ENCODE measurements at regions not wholly inside any gene's neighbourhood (a gene's known extent, or its start where the extent isn't known, plus 50 kb on each side); places are given as distances from the start of the nearest gene placed in this dataset.
A peak's percentile ranks its signal among the peaks of the same experiment; 100 is the strongest.
"Not testable (repeated sequence)": the region's sequence is repeated elsewhere in the genome, so short reads cannot be mapped to it uniquely, and the experiment has no call there.

DNA sequence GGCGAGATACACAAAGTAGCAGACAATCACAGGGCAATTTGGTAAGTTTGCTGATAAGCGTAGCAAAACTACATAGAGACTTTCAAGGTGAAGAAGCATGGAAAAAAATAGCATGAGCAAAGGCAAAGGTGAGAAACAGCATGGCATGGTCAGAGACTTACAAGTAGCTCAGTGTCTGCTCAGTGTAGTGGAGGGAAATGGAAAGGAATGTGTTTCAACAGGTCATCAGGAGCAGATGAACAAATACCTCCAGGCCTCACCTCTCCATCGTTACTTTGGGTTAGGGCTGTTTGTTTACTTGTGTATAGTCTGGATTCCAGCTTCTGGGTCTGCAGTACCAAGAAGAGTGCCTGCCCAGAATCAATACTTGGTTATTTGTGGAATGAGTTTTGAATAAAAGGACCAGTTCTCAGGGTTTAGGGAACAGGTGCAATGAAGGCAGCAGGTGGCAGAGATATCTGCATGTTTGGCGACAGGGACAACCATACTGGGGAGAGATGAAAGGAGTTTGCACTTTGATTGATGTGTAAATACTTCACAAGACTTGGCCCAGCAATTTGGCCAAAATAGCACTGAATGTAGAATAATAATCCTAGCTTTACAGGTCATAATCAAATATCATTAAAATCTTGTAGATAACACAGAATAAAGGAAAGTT is 97.0 kb upstream of the FGGY start:
- DNase-seq (ENCODE audit: low read depth): no peak
- no peak overlapping the region for H3K4me3 ChIP-seq (ENCODE audit: low read depth, low read length)

DNA sequence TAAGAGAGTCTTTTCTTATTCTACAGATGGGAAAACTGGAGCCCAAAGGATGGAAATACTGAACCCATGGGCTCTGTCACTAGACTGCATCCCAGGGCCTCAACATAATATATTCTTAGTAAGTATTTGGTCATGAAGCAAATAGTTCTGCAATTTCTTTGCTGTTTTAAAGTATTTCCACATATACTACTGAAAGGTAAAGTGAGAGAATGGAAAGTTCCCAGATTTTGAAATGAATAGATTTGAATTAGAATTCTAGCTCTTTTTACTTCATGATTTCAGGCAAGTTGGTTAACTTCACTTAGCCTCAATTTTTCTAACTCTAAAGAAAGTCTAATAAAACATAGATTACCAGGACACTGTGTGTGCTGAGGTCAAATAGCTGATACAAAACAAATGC is 95.6 kb upstream of the FGGY start:
- H3K4me3 ChIP-seq (ENCODE audit: low read depth, low read length): no peak overlapping the region
- DNase-seq (ENCODE audit: low read depth): no peak

DNA sequence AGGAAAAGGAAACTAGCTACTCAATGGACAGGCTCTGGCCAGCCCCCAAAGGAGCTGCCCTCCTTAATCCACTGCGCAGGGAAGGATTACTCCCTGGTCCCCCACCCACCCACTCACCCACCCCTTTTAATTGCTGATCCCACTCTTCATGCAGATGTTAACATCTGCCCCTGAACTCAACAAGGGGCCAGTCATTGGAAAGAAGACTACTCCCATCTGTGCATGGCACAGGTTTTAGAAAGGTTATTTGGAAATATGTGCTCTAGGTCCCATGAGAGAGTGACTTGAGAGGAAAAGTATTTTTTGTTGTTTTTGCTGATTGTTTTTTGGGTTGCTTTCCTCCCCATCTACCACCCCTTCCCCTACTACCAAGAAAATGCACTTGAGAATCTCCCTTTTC is 94.4 kb upstream of the FGGY start:
- DNase-seq (ENCODE audit: low read depth): no peak

DNA sequence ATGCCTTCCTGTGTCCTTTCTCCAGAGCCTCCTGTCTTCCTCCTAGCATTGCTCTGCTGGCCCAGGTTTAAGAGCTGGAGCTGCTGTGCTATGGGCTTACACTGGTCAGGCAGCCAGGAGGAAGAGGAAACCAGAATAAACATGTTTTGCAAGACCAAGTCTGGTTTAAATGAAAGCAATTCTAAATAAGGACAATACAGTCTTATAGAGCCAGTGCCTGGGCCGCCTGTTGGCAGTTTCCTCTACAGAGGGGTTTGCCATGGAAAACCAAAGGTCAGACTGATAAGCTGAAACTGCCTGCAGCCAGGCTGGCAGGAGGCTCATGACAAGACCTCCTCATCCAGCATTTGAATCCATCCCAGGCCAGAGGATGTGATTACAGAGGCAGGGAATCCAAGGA is 92.9 kb upstream of the FGGY start:
- no peak overlapping the region for H3K4me3 ChIP-seq (ENCODE audit: low read depth, low read length)
- DNase-seq (ENCODE audit: low read depth): no peak

More for the DNA sequence above, 94.4 kb upstream of the FGGY start:
- no peak overlapping the region for H3K4me3 ChIP-seq (ENCODE audit: low read depth, low read length)

DNA sequence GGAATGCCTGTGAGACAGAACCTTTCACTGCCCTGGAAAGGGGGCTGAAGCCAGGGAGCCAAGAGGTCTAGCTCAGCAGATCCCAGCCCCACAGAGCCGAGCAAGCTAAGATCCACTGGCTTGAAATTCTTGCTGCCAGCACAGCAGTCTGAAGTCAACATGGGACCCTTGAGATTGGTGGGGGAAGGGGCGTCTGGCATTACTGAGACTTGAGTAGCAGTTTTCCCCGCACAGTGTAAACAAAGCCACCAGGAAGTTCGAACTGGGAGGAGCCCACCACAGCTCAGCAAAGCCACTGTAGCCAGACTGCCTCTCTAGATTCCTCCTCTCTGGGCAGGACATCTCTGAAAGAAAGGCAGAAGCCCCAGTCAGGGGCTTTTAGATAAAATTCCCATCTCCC is 90.3 kb upstream of the FGGY start:
- DNase-seq (ENCODE audit: low read depth); H3K4me3 ChIP-seq (ENCODE audit: low read depth, low read length): not testable (repeated sequence)

DNA sequence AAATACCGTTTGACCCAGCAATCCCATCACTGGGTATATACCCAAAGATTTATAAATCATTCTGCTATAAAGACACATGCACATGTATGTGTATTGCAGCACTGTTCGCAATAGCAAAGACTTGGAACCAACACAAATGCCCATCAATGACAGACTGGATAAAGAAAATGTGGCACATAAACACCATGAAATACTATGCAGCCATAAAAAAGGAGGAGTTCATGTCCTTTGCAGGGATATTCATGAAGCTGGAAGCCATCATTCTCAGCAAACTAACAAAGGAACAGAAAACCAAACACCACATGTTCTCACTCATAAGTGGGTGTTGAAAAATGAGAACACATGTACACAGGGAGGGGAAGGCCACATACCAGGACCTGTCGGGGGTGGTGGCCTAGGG is 86.5 kb upstream of the FGGY start:
- not testable (repeated sequence) for H3K4me3 ChIP-seq (ENCODE audit: low read depth, low read length); DNase-seq (ENCODE audit: low read depth)

DNA sequence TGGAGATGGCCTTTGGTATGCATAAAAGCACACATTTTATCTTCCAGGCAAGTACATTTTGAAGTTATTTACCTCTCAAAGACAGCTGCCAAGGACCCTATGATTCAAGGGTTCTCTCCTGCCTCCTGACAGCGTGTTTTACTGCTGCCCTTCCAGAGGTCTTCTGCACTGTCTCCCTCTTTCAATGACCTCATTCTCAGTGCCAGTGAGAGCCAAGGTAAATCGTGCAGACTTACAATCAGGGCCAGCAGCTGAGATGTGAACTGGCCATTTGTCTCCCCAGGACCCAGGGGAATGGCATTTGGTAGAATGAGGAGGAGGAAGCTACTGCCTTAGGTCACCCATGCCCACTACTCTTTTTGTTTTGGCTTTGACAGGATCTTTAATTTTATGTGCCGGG is 84.2 kb upstream of the FGGY start:
- no peak for DNase-seq (ENCODE audit: low read depth)
- no peak overlapping the region for H3K4me3 ChIP-seq (ENCODE audit: low read depth, low read length)

DNA sequence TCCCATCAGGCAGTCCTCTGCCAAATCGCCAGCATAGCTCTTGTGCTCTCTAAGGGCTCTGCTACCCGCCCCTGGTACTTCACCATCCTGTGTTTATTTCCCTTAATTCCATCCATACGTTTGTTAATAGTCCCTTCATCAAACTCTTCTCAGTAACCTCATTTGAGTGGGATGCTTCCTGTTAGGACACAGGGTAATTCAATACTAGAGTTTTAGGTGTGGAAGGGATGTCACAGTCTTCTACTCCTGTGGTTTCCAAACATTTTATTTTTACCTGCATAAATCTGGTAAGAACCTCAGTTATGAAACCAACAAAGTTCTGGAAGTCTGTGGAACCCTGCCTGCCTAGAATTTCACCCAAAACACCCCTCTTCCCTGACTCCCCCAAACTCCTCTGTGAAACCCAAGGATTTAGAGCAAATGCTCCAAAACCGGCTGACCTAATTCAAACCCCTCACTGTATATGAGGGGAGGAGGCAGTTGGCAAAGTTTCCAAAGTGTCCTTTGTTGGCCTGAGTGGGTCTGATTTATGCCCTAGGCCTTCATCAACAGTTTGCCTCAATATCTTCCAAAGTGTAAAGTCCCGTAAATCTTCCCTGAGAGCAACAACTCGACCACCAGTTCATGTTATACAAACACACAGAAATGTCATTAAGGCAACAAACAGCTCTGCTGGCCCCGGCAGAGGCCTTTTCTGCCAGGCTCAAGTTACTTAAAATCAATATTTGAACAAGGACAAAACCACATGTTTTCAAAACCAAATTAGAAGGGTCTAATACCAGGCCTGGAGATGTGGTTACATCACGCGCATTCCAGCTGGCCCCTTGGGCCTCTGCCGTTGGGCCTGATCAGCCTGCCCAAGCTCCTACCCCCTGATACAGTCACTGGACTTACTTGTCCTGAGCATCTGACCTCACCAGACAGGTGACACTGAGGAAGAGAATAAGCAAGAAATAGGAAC is 82.4 kb upstream of the FGGY start:
- H3K4me3 ChIP-seq (ENCODE audit: low read depth, low read length): no peak overlapping the region
- DNase-seq (ENCODE audit: low read depth): no peak

DNA sequence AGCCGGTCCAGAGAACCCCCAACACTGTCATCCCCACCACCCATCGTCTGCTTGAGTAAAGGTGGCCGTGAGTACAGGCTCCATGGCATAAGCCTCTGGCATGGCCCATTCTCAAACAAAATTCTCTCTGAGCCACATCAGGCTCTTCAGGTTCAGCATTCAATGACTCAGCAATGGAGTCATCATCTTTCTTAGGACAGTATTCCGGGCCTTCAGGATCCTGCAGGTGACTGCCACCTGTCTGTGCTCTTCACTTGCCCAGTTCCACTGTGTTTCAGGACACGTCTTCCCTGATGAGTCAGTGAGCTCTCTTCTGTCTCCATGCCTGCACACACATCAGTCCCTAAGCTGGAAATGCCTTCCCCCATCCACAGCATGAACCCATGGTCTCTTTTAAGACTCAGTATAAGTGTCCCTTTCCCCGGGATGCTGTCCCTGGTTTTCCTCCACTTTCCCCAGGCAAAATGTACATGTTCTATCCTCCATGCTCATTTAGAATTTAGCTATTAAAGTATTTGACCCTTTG is 81.1 kb upstream of the FGGY start:
- no peak overlapping the region for H3K4me3 ChIP-seq (ENCODE audit: low read depth, low read length)
- DNase-seq (ENCODE audit: low read depth): no peak

DNA sequence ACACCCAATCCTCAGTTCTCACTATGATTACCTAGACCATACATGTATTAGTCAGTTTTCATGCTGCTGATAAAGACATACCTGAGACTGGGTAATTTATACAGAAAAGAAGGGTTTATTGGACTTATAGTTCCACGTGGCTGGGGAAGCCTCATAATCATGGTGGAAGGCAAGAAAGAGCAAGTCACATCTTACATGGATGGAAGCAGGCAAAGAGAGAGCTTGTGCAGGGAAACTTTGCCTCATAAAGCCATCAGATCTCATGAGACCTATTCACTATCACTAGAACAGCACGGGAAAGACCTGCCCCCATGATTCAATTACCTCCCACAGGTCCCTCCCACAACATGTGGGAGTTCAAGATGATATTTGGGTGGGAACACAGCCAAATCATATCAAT is 79.5 kb upstream of the FGGY start:
- H3K4me3 ChIP-seq (ENCODE audit: low read depth, low read length); DNase-seq (ENCODE audit: low read depth): not testable (repeated sequence)

DNA sequence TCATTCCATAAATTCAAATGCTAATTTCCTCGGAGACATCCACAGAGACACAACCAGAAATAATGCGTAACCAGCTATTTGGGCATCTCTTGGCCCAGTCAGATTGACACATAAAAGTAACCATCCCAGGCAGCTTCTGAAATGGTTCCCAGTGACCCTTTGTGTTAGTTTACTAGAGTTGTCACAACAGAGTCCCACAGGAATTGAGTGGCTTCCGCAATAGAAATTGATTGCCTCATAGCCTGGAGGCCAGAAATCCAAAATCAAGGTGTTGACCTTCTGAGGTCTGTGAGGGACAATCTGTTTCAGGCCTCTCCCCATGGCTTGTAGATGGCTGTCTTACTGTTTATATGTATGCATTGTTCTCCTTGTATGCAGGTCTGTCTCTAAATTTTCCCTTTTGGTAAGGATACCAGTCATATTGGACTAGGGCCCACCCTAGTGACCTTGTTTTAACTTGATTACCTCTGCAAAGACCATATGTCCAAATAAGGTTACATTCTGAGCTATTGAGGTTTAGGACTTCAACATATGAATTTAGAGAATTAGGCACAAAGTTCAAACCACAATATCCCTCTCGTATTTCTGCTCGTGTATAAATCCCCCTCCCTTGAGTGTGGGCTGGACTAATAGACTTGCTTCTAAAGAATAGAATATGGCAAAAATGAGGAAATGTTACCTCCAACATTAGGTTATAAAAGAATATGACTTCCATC is 78.2 kb upstream of the FGGY start:
- H3K4me3 ChIP-seq (ENCODE audit: low read depth, low read length): no peak overlapping the region
- no peak for DNase-seq (ENCODE audit: low read depth)

DNA sequence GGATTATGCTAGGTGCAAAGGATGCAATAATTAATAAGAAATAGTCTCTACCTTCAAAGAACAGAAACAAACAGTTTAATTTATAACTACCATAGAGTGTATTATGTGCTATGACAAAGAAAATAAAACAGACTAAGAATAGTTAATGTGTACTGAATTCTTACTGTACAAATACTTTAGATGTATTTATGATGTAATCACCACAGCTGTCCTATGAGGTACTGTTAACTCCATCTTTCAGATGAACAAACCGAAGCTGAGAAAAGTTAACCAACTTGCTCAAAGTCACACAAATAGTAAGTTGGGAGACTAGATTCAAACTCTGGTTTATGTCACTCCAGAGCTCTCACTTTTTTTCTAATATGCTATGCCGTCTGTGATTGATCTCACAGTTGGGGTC is 77.0 kb upstream of the FGGY start:
- H3K4me3 ChIP-seq (ENCODE audit: low read depth, low read length): no peak overlapping the region
- DNase-seq (ENCODE audit: low read depth): no peak

DNA sequence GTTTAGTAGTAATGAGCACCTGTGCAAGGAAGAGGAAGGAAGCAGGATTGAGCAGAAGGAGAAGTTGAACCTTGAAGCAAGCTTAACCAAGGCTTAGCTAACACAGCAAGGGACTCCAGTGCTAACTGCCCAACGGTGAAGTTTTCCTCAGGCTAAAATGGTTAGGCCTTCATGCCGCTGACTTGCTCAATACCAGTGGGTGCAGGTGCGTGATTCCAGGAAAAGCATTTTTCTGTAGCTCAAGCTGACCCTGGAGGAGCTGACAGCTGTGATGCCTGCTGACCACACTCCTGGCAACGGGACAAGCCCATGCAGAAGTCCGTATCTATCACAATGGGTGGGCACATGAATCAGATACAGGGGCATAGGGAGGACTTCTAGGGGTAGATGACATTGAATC is 76.5 kb upstream of the FGGY start:
- no peak overlapping the region for H3K4me3 ChIP-seq (ENCODE audit: low read depth, low read length)
- DNase-seq (ENCODE audit: low read depth): no peak

DNA sequence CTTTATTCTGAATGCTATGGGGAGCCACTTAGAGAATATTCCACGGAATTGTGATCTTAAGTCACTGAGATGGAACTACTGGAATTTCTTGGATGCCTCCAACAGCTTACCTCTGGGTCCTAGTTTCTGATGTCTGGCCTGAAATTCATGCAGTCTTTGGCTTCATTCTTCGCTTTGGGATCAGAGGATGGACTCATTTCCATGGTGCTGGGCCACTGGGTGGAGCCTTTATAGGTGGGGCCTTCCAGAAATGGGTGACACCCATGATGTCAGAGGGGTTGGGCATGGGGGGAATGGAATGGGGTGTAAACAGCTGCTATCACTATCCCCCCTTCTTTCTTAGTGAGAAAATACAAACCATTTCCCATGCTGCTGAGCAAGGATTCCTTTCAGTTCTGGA is 73.7 kb upstream of the FGGY start:
- no peak for DNase-seq (ENCODE audit: low read depth)
- no peak overlapping the region for H3K4me3 ChIP-seq (ENCODE audit: low read depth, low read length)

DNA sequence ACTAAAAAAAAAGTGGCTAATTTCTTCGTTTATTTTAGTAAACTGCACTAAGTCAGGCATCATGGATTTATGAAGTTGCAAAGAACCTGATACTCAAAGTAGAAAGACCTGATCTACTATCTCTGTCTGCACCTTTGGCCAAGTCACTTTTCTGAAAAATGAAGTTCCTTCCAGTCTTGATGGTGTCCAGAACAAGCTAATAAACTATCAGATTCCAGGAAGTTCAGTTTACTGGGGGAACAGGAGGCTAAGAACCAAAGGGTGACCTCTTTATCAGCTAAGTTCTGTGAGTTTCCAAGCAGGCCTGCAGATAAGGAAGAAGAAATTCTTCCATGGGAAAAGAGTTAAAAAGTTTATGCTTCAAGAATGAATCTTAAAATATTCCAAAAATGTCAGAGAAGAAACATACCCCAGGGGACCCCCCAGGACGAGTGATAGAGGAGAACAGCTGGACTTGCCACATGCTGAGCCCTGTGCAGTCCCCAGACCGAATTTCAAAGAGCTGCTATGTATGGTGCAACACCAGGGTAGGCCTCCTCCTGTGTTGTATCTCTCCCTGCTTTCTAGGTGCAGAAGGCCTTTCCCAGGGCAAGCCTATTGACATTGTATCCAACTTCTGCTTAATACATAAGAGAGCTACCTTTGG is 72.8 kb upstream of the FGGY start:
- no peak for DNase-seq (ENCODE audit: low read depth)
- no peak overlapping the region for H3K4me3 ChIP-seq (ENCODE audit: low read depth, low read length)

DNA sequence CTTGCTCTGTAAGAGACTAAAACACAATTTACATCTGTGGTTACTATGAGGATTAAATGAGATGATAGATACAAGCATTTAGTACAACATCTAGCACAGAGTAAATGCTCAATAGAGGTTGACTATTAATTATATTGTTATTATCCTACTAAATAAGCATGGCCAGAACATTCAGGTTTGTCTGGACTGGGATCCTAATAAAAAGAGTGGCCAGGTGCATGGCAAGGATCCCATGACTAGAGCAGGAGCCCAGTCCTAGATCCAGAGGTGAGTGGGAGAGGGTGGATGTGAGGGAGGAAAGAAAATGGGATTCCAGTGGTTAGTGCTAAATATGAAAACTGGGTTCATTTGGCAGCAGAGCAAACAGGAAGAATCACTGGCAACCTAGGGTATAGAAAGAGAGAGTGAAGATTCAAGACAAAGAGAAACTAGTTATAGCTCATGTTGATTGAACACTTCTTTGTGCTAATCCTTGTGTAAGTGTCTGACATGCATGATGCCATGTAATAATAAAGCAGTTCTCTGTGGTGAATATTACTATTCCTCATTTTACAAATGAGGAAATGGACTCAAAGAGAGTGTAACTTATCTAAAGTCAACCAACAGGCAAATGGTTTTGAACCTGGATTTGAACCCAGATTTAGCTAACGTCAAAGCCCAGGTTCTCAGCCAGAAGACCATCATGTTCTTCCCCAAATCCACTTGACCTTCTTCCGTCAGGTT is 71.1 kb upstream of the FGGY start:
- DNase-seq (ENCODE audit: low read depth): no peak
- no peak overlapping the region for H3K4me3 ChIP-seq (ENCODE audit: low read depth, low read length)

DNA sequence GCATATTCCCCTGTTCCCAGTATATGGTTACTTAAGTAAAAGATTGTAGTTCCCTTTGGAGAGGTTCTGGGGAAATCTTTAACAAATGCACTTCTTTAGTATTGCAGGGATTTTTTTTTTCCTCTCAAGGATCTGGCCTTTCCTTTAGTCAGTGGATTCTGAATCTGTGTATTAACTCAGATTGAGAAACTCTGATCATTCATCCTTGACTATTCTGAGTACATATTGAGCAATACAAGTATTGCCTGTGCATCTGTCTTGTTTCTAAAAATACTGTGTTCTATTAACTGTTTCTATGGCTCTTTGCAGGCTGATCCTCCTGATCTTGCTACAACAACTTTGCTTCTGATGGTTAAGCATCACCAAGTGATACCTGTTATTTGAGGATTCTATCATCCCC is 67.8 kb upstream of the FGGY start:
- DNase-seq (ENCODE audit: low read depth): peak; percentile 62

DNA sequence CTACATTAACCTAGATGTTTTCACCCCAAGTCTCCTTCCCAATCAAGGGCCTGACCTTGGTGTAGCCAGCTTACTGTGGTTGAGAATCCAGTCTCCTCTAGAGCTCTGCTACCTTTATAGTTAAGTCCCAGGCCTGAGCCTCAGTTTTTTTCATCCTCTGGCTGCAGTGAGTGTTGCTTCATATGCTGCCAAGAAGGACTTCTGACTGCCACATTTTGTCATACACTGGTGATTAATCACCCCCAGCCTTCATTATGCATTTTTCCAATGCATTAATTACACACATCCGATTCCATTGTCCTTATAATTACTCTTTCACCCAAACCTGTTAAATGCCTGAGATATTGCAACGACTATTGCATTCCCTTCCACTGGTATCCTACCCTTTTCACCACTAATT is 66.3 kb upstream of the FGGY start:
- H3K4me3 ChIP-seq (ENCODE audit: low read depth, low read length): no peak overlapping the region
- no peak for DNase-seq (ENCODE audit: low read depth)

More for the DNA sequence above, 67.8 kb upstream of the FGGY start:
- H3K4me3 ChIP-seq (ENCODE audit: low read depth, low read length): no peak overlapping the region

DNA sequence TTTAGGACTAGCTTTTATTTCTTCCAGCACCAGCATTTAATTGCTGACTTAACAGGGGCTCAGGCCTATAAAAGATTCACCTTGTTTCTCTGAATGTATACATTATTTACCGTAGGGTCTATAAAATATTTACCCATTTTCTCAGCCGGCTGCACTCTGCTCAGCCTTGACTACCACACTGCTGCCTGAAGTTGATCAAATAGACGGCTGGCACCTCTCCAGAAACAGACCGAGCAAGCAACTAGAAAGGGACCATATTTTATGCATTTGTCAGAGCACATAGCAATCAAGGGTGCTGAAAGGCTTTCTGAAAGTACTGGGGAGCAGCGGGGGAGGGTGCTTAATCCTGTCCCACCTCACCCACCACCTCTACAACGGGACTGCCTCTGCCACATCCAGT is 64.7 kb upstream of the FGGY start:
- no peak for DNase-seq (ENCODE audit: low read depth)
- no peak overlapping the region for H3K4me3 ChIP-seq (ENCODE audit: low read depth, low read length)
